Kidney (tissue), 13 donors: ENCODE measurements at regions not wholly inside any gene's neighbourhood (a gene's known extent, or its start where the extent isn't known, plus 50 kb on each side); places are given as distances from the start of the nearest gene placed in this dataset.

ENCODE experiments used
- DNase-seq, 5 donors: peaks; one replicate each; pipeline ENCODE4 v3.0.0-alpha.2; 2013 to 2020
- FAIRE-seq: peaks from 2 replicates; lab custom pipeline; 2012; peaks lifted over from hg19 to GRCh38; lab: Jason Lieb, UNC
- H3K27ac ChIP-seq, 2 donors: one replicate each; pipeline ENCODE4 v1.7.0; 2013; ENCODE audit warnings: low read depth in 2 of 2, low read length in 2 of 2, inconsistent platforms in 1 of 2
- H3K27me3 ChIP-seq: one replicate; pipeline ENCODE4 v1.7.1; 2013; ENCODE audit warnings: low read length, inconsistent platforms; ENCODE audit not compliant: control insufficient read depth, insufficient read depth
- H3K36me3 ChIP-seq, 3 donors: one replicate each; pipeline versions ENCODE4 v1.7.0 to v1.7.1; 2013; ENCODE audit warnings: low read length in 3 of 3, control low read depth in 1 of 3, inconsistent platforms in 1 of 3; ENCODE audit not compliant: insufficient read depth in 3 of 3, control insufficient read depth in 2 of 3
- H3K4me1 ChIP-seq, 3 donors: one replicate each; pipeline versions ENCODE4 v1.7.0 to v1.7.1; 2013; ENCODE audit warnings: low read length in 3 of 3, inconsistent platforms in 1 of 3, low read depth in 1 of 3; ENCODE audit not compliant: control insufficient read depth in 2 of 3, insufficient read depth in 2 of 3
- H3K4me3 ChIP-seq, 3 donors: one replicate each; pipeline versions ENCODE4 v1.7.0 to v1.8.1; 2013; ENCODE audit warnings: low read length in 3 of 3, control low read depth in 1 of 3, inconsistent platforms in 1 of 3
- H3K9ac ChIP-seq, 3 donors: one replicate each; pipeline versions ENCODE4 v1.7.0 to v1.7.1; 2013; ENCODE audit warnings: low read length in 3 of 3, control low read depth in 1 of 3, inconsistent platforms in 1 of 3
- H3K9me3 ChIP-seq, 3 donors: one replicate each; pipeline versions ENCODE4 v1.7.0 to v1.7.1; 2013; ENCODE audit warnings: low read length in 3 of 3, control low read depth in 1 of 3, inconsistent platforms in 1 of 3; ENCODE audit not compliant: control insufficient read depth in 2 of 3, insufficient read depth in 1 of 3
- intact Hi-C: fragments of 100-400 bp; cut with DNase I; formaldehyde crosslinking; loops from one replicate; pipeline ENCODE4 v1.11.1; 2022
- TF ChIP-seq, protein P1 (sequence below): IDR thresholded peaks from 3 replicates; pipeline ENCODE4 v1.5.1; 2012; ENCODE audit warnings: mild to moderate bottlenecking, moderate library complexity, borderline replicate concordance; ENCODE audit not compliant: insufficient read depth; ENCODE audit errors: extremely low read depth
- donor health status: control.
- donor health status: control.
- donor health status: control.
- donor health status: control.
- donor health status: control.
- donor health status: DM: yes; HTN: yes; CAD: no.
- donor health status: Normal renal cell carcinoma (clear cell type).

DNA sequence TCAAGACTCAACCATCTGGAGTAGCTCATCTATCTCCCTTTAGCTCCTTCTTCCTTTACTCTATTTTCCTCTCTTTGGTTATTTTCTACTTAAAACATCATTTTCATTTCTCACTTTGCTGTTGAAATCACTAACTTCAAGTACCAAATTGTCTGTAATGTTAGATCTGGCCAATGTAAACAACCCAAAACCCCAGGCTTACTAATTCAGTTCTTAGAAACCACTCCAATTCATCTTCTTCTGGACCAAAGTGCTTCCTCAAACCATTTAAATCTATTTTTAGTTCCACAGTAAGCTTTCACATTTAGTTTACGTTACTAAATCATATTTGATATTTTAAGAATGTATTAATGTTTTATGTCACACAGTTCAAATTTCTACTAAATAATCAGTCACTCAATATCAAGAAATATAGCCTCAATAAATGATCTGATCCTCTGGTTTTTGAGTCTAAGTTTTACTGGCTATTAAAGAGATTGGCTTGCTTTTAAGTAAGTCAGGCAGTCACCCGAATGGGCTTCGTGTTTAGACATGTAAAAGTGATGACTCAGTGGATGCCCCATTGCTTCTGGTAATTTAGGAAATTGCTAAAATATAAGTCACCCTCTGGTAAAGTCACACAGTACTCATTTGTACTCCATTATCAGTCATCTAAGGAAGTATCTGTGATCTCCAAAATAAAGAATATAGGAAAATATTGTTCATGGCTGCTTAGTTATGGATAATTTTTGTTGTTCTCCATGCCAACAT, 527.2 kb upstream of the SOX11 start:
- H3K4me3 ChIP-seq = no peak overlapping the region
- intact Hi-C loops = no loop called here
- DNase-seq (peak in 2 of 5 donors; percentile 19 to 48), FAIRE-seq (no peak)
- H3K27me3 ChIP-seq = no peaks in the 10 kb centered on the region
- TF ChIP-seq, protein P1, sequence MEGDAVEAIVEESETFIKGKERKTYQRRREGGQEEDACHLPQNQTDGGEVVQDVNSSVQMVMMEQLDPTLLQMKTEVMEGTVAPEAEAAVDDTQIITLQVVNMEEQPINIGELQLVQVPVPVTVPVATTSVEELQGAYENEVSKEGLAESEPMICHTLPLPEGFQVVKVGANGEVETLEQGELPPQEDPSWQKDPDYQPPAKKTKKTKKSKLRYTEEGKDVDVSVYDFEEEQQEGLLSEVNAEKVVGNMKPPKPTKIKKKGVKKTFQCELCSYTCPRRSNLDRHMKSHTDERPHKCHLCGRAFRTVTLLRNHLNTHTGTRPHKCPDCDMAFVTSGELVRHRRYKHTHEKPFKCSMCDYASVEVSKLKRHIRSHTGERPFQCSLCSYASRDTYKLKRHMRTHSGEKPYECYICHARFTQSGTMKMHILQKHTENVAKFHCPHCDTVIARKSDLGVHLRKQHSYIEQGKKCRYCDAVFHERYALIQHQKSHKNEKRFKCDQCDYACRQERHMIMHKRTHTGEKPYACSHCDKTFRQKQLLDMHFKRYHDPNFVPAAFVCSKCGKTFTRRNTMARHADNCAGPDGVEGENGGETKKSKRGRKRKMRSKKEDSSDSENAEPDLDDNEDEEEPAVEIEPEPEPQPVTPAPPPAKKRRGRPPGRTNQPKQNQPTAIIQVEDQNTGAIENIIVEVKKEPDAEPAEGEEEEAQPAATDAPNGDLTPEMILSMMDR = no peak
- no peak overlapping the region for H3K9ac ChIP-seq
- H3K36me3 ChIP-seq = no peaks in the 10 kb centered on the region
- H3K4me1 ChIP-seq = no peaks in the 10 kb centered on the region
- no peaks in the 10 kb centered on the region for H3K9me3 ChIP-seq
- no peak overlapping the region for H3K27ac ChIP-seq

DNA sequence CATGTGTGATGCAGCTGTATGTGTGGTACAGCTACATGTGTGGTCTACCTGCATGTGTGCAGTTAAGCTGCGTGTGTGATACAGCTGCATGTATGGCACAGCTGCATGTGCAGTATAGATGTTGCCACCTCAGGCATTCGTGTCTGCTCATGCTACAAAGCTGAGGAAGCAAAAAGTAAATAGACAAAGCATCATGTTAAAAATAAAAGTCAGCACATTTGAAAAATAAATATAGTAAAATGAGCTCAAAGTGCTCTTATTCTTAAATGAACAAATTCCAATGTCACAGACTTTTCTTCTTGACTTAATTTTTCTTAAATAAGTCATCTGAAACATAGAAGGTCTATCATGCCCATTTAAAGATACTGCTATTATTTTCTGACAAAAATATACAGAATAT, 519.3 kb upstream of the SOX11 start:
- Histone ChIP-seq H3K27ac (no peak overlapping the region), H3K27me3 (no peaks in the 10 kb centered on the region), H3K9ac (no peak overlapping the region), H3K4me3 (no peak overlapping the region), H3K4me1 (no peaks in the 10 kb centered on the region), H3K36me3 (no peaks in the 10 kb centered on the region), H3K9me3 (no peaks in the 10 kb centered on the region)
- intact Hi-C loops = no loop called here
- TF ChIP-seq, protein P1 = no peak
- DNase-seq (no peak), FAIRE-seq (no peak)

DNA sequence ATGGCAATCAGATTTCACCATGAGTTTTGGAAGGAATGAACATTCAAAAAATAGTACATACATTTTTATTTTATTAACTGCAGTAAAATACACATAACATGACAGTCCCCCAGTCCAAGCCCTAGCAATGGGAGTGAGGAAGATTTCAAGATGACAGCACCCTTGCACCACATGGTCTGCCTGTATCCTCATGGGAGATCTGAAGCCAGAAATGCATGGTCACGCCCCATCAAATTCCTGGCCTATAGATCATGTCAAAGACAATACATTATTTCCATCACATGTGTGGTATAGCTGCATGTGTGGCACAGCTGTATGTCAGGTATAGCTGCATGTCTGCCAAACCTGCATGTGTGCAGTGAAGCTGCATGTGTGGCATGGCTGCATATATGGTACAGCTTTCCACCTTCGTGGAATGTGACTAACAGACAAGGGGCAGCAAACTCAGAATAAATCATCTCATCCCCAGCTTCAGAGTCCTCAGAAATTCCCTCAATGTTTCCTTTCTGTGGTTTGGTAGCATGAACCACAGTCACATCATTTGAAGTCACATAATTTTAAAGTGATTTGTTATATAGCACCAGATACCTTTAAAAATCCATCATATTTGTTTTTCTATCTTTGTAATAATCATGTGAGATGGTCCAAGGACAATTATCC, 518.2 kb upstream of the SOX11 start:
- Histone ChIP-seq H3K27me3 (no peaks in the 10 kb centered on the region), H3K4me1 (no peaks in the 10 kb centered on the region), H3K9me3 (no peaks in the 10 kb centered on the region), H3K27ac (no peak overlapping the region), H3K9ac (no peak overlapping the region), H3K36me3 (no peaks in the 10 kb centered on the region), H3K4me3 (no peak overlapping the region)
- DNase-seq = no peak
- intact Hi-C loops = no loop called here
- TF ChIP-seq, protein P1 = no peak
- FAIRE-seq = no peak
